ENCODE measurements at regions not wholly inside any gene's neighbourhood (a gene's known extent, or its start where the extent isn't known, plus 50 kb on each side); places are given as distances from the start of the nearest gene placed in this dataset.

GRCh38 chr16:80033783-80034468, 433.4 kb upstream of the MAF start:
- DNase-seq, result no peak

GRCh38 chr16:80029761-80030481, 429.4 kb upstream of the MAF start:
- DNase-seq, result no peak

GRCh38 chr16:80029381-80029630, 428.8 kb upstream of the MAF start:
- DNase-seq, result no peak

- DNase-seq, result no peak
These were observed 428.2 kb upstream of the MAF start for GRCh38 chr16:80028581-80029380.

- DNase-seq, result peak; percentile 29 to 44
These were observed 426.7 kb upstream of the MAF start for GRCh38 chr16:80027007-80027965.

- no peak for DNase-seq
These were observed 424.7 kb upstream of the MAF start for GRCh38 chr16:80025236-80025635.

- no peak for DNase-seq
These were observed 423.9 kb upstream of the MAF start for GRCh38 chr16:80024443-80024842.

- DNase-seq, result no peak
These were observed 423.3 kb upstream of the MAF start for GRCh38 chr16:80023865-80024264.

- DNase-seq, result no peak
These were observed 418.9 kb upstream of the MAF start for GRCh38 chr16:80019395-80019794.

- DNase-seq, result no peak
These were observed 417.9 kb upstream of the MAF start for GRCh38 chr16:80018466-80018865.

- no peak for DNase-seq
These were observed 416.3 kb upstream of the MAF start for GRCh38 chr16:80016731-80017326.

GRCh38 chr16:80015566-80015965, 415.0 kb upstream of the MAF start:
- DNase-seq, result no peak

- no peak for DNase-seq
These were observed 413.9 kb upstream of the MAF start for GRCh38 chr16:80014241-80014939.

GRCh38 chr16:80012586-80012985, 412.0 kb upstream of the MAF start:
- no peak for DNase-seq

GRCh38 chr16:80009971-80010659, 409.6 kb upstream of the MAF start:
- no peak for DNase-seq

GRCh38 chr16:80008857-80009256, 408.3 kb upstream of the MAF start:
- DNase-seq, result no peak

- DNase-seq, result no peak
These were observed 406.7 kb upstream of the MAF start for GRCh38 chr16:80007231-80007630.

GRCh38 chr16:80006241-80007215, 406.0 kb upstream of the MAF start:
- no peak for DNase-seq

- no peak for DNase-seq
These were observed 403.6 kb upstream of the MAF start for GRCh38 chr16:80004113-80004512.

- no peak for DNase-seq
These were observed 401.7 kb upstream of the MAF start for GRCh38 chr16:80002261-80002660.
